Activated CD8-positive, alpha-beta memory T cell treated with anti-CD3 and anti-CD28 coated beads, Interleukin-2, amount 10 ng/mL, durations not matched to agents 7 days and 5 days (primary cell): ENCODE measurements at regions not wholly inside any gene's neighbourhood (a gene's known extent, or its start where the extent isn't known, plus 50 kb on each side); places are given as distances from the start of the nearest gene placed in this dataset.

Source experiments
- ATAC-seq: fragments of 150-1000 bp; cut with Tn5 transposase; one replicate; pipeline ENCODE4 v1.10.0; 2021; ENCODE audit warnings: moderate library complexity
- CTCF ChIA-PET: fragments of 350-600 bp; sonication (Branson Sonifier 250); formaldehyde crosslinking; loops from one replicate; lab custom pipeline; 2021; ENCODE audit warnings: antibody characterized with exemption; lab: Charles Lee
- DNase-seq: peaks from one replicate; pipeline ENCODE4 v3.0.0-alpha.2; 2020
- H3K27ac Mint-ChIP-seq: one replicate; pipeline ENCODE4 v1.8.0; 2021; ENCODE audit warnings: mild to moderate bottlenecking, mixed read lengths
- H3K27me3 Mint-ChIP-seq: one replicate; pipeline ENCODE4 v1.8.0; 2021; ENCODE audit warnings: mixed read lengths
- H3K36me3 Mint-ChIP-seq: one replicate; pipeline ENCODE4 v1.8.0; 2021; ENCODE audit warnings: mild to moderate bottlenecking, mixed read lengths
- H3K4me1 Mint-ChIP-seq: one replicate; pipeline ENCODE4 v1.8.0; 2021; ENCODE audit warnings: mixed read lengths
- H3K4me3 Mint-ChIP-seq: one replicate; pipeline ENCODE4 v1.8.0; 2021; ENCODE audit warnings: mild to moderate bottlenecking, moderate library complexity, mixed read lengths
- H3K9me3 Mint-ChIP-seq: one replicate; pipeline ENCODE4 v1.8.0; 2022; ENCODE audit warnings: low read depth, mixed read lengths

DNA sequence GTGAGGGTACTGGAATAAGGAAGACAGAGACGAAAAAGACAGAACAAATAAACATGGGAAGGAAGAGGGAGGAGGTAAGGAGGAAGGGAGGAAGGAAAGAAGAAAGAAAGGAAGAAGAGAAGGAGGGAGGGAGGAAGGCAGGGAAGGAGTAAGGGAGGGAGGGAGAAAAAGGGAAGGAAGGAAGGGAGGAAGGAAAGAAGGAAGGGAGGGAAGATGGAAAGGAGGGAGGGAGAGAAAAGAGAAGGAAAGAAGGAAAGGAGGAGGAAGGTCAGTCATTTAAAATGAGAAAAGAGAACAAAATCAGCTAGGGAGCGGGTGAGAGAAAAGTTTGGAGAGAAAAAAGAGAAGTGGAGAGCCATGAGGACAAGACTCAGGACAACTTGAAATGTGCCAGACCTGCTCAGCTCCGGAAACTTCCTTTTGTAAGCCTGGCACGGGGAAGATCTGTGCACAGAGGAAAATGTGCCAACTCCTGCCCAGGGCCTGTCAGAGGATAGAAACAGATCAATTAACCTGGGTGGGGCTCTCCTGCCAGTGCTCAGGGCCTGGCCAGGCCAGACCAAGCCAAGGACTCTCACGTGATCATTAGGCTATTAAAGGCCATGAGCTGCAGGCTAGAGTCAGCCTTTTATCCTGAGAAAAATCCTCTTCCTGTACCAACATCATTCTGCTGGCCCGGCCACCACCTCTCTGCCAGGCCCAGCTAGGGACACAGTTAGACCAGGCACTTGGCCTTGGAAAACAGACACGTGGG is 50.1 kb upstream of the BCL6 start:
- Mint-ChIP-seq H3K9me3 (peaks cover 7% of the 10 kb centered on the region), H3K36me3 (peaks cover 52% of the 10 kb centered on the region), H3K27me3 (no peaks in the 10 kb centered on the region), H3K4me1 (peaks cover 38% of the 10 kb centered on the region), H3K4me3 (no peak overlapping the region), H3K27ac (no peak overlapping the region)
- DNase-seq (no peak), ATAC-seq (no peak)
- CTCF ChIA-PET, result interaction anchor here (0.9 kb wide), 1 partner anchor 48 kb away, joined by 3 read pairs; no protein-coding TSS in a partner anchor

DNA sequence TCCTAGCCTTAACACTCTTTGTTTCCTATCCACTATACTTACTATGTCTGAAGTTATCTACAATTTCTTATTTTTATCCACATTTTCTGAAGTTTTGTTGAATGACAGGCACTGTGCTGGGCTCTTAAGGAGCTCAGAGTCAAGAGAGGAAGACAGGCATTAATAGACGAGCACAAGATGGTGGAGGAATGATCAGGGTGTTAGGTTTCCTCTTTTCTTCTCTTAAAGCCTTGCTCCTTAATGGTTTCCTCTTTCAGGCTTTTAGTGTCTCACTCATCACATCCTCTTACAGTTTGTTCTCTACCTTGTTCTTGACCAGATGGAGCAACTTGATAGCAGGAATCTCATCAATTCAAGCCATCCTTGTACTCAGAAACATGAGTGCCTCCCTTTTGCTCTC is 52.9 kb upstream of the BCL6 start:
- Mint-ChIP-seq H3K4me3 (peak overlapping the region; percentile 49), H3K9me3 (peaks cover 5% of the 10 kb centered on the region), H3K27me3 (no peaks in the 10 kb centered on the region), H3K36me3 (peaks cover 43% of the 10 kb centered on the region), H3K27ac (peak overlapping the region; percentile 100), H3K4me1 (peaks cover 58% of the 10 kb centered on the region)
- ATAC-seq (no peak), DNase-seq (no peak)
- CTCF ChIA-PET, result interaction anchor here (1.4 to 7.0 kb wide), 4 partner anchors 10 to 58 kb away, joined by 5 to 112 read pairs (median 33); partner anchors contain the start of gene BCL6

DNA sequence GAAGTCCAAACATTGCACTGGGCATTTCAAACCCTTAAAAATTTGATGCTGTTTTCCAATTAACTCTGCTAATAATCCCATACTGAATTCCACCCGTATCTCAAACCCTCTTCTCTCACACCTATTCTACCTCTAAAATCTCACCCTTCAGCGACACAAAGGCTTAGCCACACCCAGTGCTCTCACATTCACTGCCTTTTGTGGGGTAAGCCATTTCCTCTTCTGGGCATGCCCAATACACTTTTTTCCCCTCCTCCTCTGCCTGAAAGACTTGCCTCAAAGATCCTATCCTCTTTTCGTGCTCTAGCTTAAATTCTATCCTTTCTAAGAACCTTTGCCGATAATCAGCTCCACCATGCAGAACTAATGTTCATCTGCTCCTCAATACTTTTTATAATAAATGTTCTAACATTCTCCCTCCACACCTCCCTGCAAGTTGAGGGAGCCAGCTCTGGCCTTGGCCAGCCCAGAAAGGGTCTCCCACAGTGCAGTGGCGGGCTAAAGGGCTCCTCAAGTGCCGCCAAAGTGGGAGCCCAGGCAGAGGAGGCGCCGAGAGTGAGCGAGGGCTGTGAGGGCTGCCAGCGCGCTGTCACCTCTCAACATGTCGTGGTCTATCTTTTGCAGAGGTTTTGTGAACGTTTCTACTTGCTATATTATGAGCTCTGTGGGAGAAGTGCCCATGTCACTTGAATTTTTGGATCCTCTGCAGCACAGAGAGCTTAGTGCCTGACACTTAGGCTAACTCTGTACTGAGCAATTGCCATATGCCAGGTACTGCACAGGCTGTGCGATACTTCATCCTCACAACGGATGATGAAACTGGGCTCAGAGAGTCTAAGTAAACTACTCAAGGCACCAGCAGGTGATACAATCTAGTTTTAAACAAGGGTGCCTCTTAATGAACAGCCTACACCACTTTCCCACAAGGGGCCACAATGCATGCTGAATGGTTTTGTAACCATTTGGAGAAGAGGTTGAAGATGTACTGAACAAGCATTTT is 53.6 kb upstream of the BCL6 start:
- Mint-ChIP-seq H3K4me1 (peaks cover 63% of the 10 kb centered on the region), H3K4me3 (peak overlapping the region; percentile 49), H3K27me3 (no peaks in the 10 kb centered on the region), H3K27ac (peak overlapping the region; percentile 100), H3K36me3 (peaks cover 38% of the 10 kb centered on the region), H3K9me3 (peaks cover 5% of the 10 kb centered on the region)
- CTCF ChIA-PET, result interaction anchor here (1.1 to 7.0 kb wide), 7 partner anchors 12 to 197 kb away, joined by 3 to 112 read pairs (median 5); partner anchors contain the start of gene BCL6
- DNase-seq (peak; percentile 82), ATAC-seq (peak; percentile 46)

- peak overlapping the region; percentile 49 for H3K4me3 Mint-ChIP-seq
- H3K27me3 Mint-ChIP-seq, result no peaks in the 10 kb centered on the region
- peaks cover 5% of the 10 kb centered on the region for H3K9me3 Mint-ChIP-seq
- CTCF ChIA-PET, result interaction anchor here (0.6 to 7.0 kb wide), 13 partner anchors 10 to 1154 kb away, joined by 3 to 112 read pairs (median 4); partner anchors contain the start of gene BCL6
- ATAC-seq, result peak; percentile 29
- H3K27ac Mint-ChIP-seq, result peak overlapping the region; percentile 100
- peak; percentile 53 for DNase-seq
- peaks cover 26% of the 10 kb centered on the region for H3K36me3 Mint-ChIP-seq
- H3K4me1 Mint-ChIP-seq, result peaks cover 76% of the 10 kb centered on the region
These were observed 54.8 kb upstream of the BCL6 start for GRCh38 chr3:187799942-187800641.

- Mint-ChIP-seq H3K4me3 (peak overlapping the region; percentile 49), H3K27me3 (no peaks in the 10 kb centered on the region), H3K4me1 (peaks cover 86% of the 10 kb centered on the region), H3K9me3 (peaks cover 8% of the 10 kb centered on the region), H3K36me3 (peaks cover 31% of the 10 kb centered on the region), H3K27ac (peak overlapping the region; percentile 100)
- no peak for ATAC-seq
- no peak for DNase-seq
- CTCF ChIA-PET, result interaction anchor here (0.8 to 7.0 kb wide), 5 partner anchors 21 to 175 kb away, joined by 3 to 112 read pairs (median 4); partner anchors contain the start of gene BCL6
These were observed 55.9 kb upstream of the BCL6 start for GRCh38 chr3:187801152-187801551.

DNA sequence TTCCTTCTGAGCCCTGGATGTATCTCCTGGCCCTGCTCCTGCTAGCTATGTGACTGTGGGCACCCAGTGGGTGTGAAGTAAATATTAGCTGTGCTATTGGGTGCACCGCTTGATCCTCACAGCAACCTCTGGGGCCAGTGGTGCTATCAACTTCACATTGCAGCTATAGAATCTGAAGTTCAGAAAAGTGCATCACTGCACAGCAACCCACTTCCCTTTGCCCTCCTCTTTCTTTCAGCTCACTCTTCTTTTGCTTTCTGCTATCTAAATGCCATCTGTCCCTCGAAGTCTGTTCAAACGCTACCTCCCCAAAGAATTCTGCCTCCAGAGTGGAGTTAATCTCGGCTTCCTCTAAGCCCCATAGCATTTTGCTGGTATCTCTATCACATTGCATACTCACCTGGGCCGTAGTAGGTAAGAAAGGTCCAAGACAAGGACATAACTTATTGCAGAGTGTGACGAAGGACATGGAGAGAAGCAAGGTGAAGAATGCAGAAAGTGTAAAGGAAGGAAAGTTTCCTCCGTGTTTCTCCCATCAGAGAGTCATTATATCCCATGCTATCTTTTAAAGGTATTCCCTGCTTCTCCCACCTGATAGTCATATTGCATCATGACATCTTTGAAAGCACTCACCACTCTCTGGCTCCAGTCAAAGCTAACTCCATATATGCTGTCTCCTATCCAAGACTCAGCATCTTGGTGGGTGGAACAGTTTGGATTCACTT is 57.1 kb upstream of the BCL6 start:
- DNase-seq (peak; percentile 64), ATAC-seq (peak; percentile 6)
- H3K36me3 Mint-ChIP-seq, result peaks cover 27% of the 10 kb centered on the region
- H3K27ac Mint-ChIP-seq, result peak overlapping the region; percentile 100
- H3K27me3 Mint-ChIP-seq, result no peaks in the 10 kb centered on the region
- H3K4me1 Mint-ChIP-seq, result peaks cover 96% of the 10 kb centered on the region
- H3K9me3 Mint-ChIP-seq, result peaks cover 6% of the 10 kb centered on the region
- CTCF ChIA-PET, result interaction anchor here (0.8 to 7.0 kb wide), 6 partner anchors 22 to 194 kb away, joined by 3 to 112 read pairs (median 6); partner anchors contain the start of gene BCL6
- peak overlapping the region; percentile 49 for H3K4me3 Mint-ChIP-seq

- Mint-ChIP-seq H3K27ac (peak overlapping the region; percentile 100), H3K4me1 (peaks cover 93% of the 10 kb centered on the region), H3K36me3 (peaks cover 25% of the 10 kb centered on the region), H3K27me3 (no peaks in the 10 kb centered on the region), H3K4me3 (peak overlapping the region; percentile 49), H3K9me3 (peaks cover 5% of the 10 kb centered on the region)
- DNase-seq (peak; percentile 93), ATAC-seq (peak; percentile 76)
- CTCF ChIA-PET, result interaction anchor here (0.8 to 7.0 kb wide), 5 partner anchors 55 to 194 kb away, joined by 3 to 112 read pairs (median 7); partner anchors contain the start of gene BCL6
These were observed 57.6 kb upstream of the BCL6 start for GRCh38 chr3:187802928-187803259.

GRCh38 chr3:187804120-187804744 is 59.0 kb upstream of the BCL6 start:
- no peak for ATAC-seq
- CTCF ChIA-PET, result interaction anchor here (6.8 to 7.0 kb wide), 2 partner anchors 56 to 65 kb away, joined by 61 to 112 read pairs; partner anchors contain the start of gene BCL6
- H3K9me3 Mint-ChIP-seq, result peaks cover 3% of the 10 kb centered on the region
- H3K4me1 Mint-ChIP-seq, result peaks cover 83% of the 10 kb centered on the region
- peaks cover 18% of the 10 kb centered on the region for H3K36me3 Mint-ChIP-seq
- no peaks in the 10 kb centered on the region for H3K27me3 Mint-ChIP-seq
- no peak overlapping the region for H3K4me3 Mint-ChIP-seq
- no peak for DNase-seq
- peak overlapping the region; percentile 62 for H3K27ac Mint-ChIP-seq

DNA sequence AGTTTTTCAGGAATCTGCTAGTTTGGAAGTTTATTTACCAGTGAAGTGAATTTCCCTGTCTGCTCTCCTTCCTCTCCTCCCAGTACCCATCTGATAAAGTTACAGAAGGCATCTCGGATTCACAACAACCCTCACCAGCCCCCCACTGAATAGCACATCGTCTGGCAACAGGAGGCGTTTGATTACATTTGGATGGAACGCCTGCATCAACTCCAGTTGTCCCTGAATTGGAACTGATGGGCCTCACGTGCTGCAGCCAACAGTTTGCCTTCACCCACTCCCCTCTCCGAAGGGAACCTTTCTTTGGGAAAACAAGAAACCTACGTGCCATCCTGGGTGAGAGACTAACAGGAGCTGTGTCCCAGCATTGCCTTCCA is 59.5 kb upstream of the BCL6 start:
- DNase-seq, result no peak
- Mint-ChIP-seq H3K27me3 (no peaks in the 10 kb centered on the region), H3K36me3 (peaks cover 18% of the 10 kb centered on the region), H3K9me3 (peaks cover 3% of the 10 kb centered on the region), H3K27ac (peak overlapping the region; percentile 48), H3K4me1 (peaks cover 78% of the 10 kb centered on the region), H3K4me3 (no peak overlapping the region)
- no peak for ATAC-seq
- CTCF ChIA-PET, result no interaction called here

DNA sequence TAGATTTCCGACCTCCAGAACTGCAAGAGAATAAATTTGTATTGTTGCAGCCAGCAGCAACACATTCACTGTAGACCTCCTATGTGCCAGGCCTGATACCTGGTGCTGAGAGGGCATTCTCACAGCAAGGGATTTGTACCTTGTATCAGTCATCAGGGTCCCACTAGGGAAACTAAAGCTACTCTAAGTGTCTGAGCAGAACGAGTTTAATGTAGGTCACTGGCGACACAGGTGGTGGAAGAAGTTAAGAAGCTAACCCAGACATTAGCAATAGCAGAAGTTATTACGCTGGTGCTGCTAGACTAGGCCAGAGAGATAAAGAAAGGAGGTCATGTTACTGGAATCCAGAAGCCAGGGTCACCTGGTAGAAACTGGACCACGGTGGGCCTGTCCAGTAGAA is 60.5 kb upstream of the BCL6 start:
- Mint-ChIP-seq H3K27ac (no peak overlapping the region), H3K4me1 (peaks cover 68% of the 10 kb centered on the region), H3K4me3 (no peak overlapping the region), H3K9me3 (peaks cover 3% of the 10 kb centered on the region), H3K27me3 (no peaks in the 10 kb centered on the region), H3K36me3 (peaks cover 18% of the 10 kb centered on the region)
- CTCF ChIA-PET, result interaction anchor here (0.8 to 1.9 kb wide), 4 partner anchors 25 to 65 kb away, joined by 3 to 11 read pairs (median 4); no protein-coding TSS in a partner anchor
- ATAC-seq (no peak), DNase-seq (no peak)

GRCh38 chr3:187807086-187807862 is 62.0 kb upstream of the BCL6 start:
- peak overlapping the region; percentile 44 for H3K27ac Mint-ChIP-seq
- H3K4me3 Mint-ChIP-seq, result no peak overlapping the region
- H3K4me1 Mint-ChIP-seq, result peaks cover 64% of the 10 kb centered on the region
- H3K9me3 Mint-ChIP-seq, result peaks cover 3% of the 10 kb centered on the region
- CTCF ChIA-PET, result interaction anchor here (1.2 to 1.9 kb wide), 2 partner anchors 21 to 67 kb away, joined by 3 to 11 read pairs; no protein-coding TSS in a partner anchor
- ATAC-seq (peak; percentile 10), DNase-seq (no peak)
- H3K36me3 Mint-ChIP-seq, result peaks cover 16% of the 10 kb centered on the region
- H3K27me3 Mint-ChIP-seq, result no peaks in the 10 kb centered on the region
